ENCODE measurements at regions not wholly inside any gene's neighbourhood (a gene's known extent, or its start where the extent isn't known, plus 50 kb on each side); places are given as distances from the start of the nearest gene placed in this dataset.

DNA sequence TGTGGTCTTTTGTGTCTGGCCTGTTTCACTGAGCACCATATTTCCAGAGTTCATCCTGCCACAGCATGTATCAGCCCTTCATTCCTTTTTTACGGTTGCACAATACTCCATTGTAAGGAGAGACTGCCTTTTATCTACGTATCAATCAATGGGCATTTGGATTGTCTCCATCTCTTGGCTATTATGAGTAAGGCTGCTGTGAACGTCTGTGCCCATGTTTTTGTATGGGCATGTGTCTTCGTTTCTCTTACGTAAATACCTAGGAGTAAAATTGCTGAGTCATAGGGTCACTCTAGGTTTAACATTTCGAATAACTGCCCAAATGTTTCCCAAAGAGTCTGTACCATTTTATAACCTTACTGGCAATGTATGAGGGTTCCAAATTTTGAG, 202.8 kb upstream of the FOXF1 start:
- DNase-seq: no peak

- no peak for DNase-seq
Observed at GRCh38 chr16:86308514-86308913, 201.8 kb upstream of the FOXF1 start.

- DNase-seq: no peak
Observed at GRCh38 chr16:86313631-86314030, 196.7 kb upstream of the FOXF1 start.

DNA sequence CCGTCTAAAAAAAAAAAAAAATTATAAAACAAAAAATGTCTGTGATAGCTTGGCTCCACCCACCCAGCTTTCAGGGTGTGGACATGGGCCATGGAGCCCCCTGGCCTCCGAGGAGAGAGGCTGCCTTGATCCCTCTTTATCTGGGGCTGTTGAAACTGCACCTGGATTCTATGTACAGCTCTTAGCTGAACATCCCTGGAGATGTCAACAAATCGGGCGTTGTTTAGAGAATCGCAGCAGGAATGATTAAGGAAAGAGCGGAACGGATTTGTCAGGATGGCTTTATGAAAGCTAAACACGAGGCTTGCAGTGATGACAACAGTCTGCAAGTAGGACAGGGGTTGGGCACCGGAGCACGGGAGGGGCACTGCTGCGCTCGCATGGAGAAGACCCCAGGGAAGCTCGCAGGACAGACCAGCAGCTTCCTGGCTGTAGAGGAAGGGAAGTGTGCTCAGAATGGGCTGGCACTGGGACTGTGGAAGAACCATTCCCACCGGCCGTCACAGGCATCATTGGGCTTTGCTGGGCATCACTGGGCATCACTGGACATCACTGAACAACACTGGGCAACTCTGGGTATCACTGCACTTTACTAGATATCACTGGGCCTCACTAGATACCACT, 195.8 kb upstream of the FOXF1 start:
- no peak for DNase-seq

DNA sequence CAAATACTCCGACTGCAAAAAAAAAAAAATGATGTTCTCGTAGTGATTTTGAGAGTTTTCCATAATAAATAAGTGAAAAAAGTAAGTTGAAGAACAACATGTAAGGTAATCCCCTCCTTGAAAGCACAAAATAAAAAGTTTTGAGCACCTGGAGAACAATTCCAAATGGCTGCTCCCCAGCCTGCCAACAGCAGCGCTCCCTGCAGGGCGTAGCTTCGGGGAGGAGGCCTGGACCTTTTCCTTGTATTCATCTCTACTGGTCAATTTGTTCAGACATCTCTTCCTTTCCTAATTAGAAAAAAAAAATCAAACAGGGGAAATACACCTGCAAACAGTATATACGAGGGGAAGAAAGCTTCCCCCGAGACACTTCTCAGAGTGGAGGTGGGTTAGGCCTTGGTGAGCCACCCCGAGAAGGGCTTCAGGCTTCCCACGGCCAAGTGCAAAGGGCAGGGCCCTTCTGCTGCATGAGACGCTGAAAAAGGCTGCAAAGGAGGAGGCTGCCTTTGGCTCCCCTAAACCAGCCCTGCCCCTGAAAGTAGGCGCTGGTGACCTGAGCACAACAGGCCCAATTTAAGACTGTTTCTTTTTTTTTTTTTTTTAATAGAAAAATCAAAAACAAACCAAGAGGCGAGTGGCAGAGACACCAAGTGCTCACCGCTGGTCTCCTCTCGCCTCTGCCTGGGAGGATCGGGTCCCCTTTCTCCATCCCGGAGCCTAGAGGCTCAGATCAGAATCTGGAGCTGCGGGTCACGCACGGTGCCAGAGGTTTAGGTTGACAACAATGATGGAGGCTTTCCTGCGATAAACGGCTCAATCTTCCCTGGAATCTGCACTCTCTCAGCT, 193.1 kb upstream of the FOXF1 start:
- no peak for DNase-seq

DNA sequence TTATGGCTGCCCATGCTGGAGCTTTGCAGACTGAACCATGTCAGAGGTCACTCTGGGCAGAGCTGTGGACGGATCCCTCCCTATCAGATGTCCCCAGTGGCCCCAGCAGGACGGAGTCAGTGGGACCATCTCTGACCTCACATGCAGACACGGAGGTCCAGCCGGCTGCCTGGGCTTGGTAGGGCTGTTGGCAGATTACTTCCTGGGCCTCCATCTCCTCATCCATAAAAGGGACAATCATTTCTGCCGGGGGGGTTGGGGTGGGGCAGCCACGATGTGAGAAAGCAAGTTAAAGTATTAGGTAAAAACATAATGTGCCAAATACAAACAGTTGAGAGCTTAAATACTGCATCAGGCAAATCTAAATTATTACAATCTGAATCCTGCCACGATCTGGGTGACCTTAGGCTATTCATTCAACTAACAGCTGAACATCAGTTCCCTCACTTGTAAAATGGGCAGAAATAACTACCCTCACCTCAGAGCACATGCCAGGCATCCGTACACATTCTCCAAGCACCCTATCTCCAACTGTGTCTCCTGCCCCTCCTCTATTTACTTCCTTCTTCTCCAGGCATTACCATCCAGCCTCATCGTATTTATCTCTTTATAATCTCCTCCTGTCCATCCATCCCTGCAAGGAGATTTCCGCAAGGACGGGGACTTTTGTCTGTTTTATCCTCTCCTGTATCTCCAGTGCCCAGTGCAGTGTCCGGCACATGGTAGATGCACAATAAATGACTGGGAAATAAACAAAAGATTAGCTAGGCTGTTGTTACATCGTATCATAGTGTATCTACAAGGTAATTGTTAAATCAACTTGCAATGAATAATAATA, 192.3 kb upstream of the FOXF1 start:
- no peak for DNase-seq

- no peak for DNase-seq
Observed at GRCh38 chr16:86319585-86320236, 190.6 kb upstream of the FOXF1 start.

GRCh38 chr16:86320237-86320595, 190.1 kb upstream of the FOXF1 start:
- DNase-seq: no peak

DNA sequence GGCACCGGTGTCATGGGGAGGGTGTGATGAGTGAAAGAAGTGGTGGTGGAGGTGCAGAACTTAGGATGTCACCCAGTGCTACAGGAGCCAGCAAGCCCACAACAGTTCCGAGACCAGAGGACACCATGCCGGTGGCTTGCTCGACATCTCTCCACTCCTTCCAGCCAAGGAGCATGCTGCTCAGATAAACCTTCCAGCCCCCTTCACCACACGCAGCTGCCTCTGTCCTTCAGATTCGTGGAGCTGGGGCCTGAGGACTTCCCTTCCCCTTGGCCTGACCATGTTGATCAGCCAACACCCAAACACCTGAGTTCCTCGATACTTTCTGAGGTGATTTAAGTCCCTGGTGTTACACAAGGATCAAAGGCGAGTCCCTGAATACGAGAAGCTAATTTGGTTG, 188.8 kb upstream of the FOXF1 start:
- DNase-seq: no peak

DNA sequence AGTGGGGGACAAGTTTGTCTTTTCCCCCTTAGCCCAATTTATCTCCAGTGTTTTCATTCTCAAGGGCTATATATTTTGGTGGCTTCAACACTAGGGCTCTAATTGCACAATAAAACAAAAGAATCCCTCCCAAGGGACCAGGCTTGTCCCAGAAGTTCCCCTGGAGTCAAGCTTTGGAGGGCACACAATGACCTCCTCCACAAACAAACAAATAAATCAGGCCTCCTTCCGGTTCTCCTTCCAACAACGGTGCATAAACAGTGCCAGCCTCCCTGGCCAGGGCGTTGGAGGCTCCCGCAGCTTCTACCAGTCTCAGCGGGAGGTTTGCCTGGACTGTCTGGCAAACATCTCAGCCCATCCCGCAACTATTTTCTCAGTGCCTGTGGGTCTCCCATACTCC, 188.0 kb upstream of the FOXF1 start:
- DNase-seq: no peak

DNA sequence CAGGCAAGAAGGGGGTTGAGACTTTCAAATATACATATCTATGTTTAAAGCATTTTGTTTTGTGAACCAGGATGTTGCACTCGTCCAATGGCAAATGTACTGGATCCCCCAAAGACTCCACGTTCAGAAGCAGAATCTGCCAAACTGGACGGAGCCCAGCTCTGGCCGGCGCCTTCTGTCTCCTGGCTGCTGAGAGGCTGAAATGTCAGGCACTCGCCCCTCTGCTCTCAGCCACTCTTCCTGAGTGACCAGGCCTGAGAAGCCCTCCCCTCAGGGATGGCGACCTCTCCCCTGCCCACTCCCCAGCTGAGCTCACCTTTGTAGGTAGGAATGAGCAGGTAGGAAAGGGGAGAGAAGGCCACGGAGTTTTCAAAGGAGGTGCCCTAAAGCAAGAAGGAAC, 187.5 kb upstream of the FOXF1 start:
- DNase-seq: no peak

DNA sequence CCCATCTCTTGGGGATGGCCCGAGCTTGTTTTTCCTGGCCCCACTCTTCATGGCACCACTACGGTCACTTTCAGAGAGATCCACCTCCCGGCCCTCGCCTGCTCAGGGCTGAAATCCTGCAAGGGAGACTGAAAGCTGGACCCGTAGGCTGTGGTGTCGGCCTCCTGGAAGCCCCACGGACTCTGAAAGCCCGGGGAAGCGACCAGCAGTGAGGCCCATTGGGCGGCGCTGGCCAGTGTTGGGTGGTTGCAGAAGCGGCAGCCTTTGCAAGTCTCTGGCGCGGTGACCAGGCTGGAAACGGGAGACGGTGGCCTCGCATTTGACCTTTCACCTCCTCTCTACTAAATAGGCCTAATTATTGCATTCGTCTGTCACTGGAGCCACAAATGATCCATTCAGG, 186.0 kb upstream of the FOXF1 start:
- DNase-seq: no peak

- no peak for DNase-seq
Observed at GRCh38 chr16:86325360-86325759, 185.0 kb upstream of the FOXF1 start.

- DNase-seq: no peak
Observed at GRCh38 chr16:86325895-86326294, 184.4 kb upstream of the FOXF1 start.

GRCh38 chr16:86327321-86327720, 183.0 kb upstream of the FOXF1 start:
- no peak for DNase-seq

- DNase-seq: no peak
Observed at GRCh38 chr16:86330906-86331305, 179.4 kb upstream of the FOXF1 start.

- no peak for DNase-seq
Observed at GRCh38 chr16:86334079-86334635, 176.2 kb upstream of the FOXF1 start.

DNA sequence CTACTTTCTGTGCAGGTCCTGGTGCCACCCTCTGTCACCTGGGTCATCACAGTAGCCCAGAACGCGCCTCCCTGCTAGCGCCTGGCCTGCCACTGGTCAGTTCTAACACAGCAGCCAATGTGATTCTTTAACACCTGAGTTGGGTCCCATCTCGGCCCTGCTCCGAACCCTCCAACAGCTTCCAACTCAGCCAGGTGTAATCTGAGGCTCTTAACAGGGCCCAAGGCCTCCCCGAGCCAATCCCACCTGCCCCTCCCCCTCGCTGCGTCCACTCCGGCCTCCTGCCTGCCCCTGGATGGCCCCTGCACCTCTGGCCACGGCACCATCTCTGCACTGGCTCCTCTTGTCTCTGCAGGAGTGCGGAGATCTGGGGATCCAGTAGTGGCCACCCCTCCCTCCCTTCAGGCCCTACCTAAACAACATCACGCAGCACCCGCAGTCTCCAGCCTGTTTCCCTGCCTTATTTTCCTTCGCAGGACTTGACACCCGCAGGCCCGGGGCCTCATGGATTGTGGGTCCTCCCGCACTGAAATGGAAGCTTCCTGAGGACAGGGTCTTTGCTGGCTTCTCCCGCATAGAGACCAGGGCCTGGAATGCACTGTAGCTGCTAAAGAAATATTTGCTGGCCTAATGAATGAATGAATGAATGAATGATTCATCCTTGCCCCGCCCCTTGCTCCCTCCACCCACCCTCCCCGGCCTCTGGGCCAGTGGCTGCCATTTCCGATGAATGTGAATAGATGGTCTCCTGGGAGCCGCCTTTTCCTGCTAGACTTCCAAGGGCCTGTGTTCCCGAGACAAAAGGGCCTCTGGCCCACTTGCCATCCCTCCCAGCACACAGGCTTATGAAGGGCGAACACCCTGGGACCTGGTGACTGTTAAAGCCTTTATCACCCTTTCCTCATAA, 174.8 kb upstream of the FOXF1 start:
- DNase-seq: no peak

DNA sequence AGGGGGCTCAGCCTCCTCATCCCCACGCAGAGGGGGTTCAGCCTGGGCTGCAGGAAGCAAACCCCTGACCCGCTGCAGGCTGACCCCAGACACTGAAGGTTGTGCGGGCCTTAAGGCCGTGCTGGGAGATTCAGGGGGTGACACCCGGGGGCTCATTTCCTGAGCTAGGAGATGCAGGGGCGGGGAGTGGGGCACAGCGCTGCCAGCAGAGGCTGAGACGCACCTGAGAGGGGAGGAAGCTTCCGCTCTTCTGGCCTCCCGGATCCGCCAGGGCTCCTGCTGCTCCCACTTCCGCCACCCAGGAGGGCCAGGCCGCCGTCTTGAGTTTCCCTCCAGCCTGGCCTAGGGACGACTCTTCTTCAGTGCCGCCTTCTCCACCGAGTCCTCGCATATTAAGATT, 173.2 kb upstream of the FOXF1 start:
- DNase-seq: no peak

DNA sequence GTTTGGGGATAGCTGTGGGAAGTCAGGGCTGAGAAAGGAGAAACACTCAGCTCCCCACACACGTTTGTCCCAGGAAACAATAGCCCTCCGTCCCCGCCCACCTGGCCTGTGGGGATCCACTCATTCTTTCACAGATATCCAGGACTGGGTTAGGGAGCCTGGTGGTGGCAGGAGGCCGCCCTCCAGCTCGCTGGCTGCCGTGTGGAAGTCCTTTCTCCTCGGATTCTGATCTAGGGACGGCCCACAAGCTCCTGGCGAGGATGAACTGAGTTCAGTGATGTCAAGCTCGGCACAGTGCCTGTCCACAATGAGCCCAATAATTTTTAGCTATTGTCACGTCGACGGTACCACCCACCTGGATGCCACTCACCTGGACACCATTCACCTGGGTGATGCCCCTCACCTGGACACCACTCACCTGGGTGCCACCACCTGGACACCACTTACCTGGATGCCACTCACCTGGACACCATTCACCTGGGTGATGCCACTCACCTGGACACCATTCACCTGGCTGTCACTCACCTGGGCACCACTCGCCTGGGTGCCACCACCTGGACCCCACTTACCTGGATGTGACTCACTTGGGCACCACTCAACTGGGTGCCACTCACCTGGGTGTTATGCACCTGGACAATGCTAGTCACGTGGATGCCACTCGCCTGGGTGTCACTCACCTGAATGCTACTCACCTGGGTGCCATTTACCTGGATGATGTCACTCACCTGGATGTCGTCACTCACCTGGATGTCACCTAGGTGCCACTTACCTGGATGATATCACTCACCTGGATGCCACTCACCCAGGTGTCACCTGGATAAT, 172.5 kb upstream of the FOXF1 start:
- DNase-seq: no peak

All from hypothalamus (tissue), 51 donors.